ENCODE measurements at regions not wholly inside any gene's neighbourhood (a gene's known extent, or its start where the extent isn't known, plus 50 kb on each side); places are given as distances from the start of the nearest gene placed in this dataset.

DNA sequence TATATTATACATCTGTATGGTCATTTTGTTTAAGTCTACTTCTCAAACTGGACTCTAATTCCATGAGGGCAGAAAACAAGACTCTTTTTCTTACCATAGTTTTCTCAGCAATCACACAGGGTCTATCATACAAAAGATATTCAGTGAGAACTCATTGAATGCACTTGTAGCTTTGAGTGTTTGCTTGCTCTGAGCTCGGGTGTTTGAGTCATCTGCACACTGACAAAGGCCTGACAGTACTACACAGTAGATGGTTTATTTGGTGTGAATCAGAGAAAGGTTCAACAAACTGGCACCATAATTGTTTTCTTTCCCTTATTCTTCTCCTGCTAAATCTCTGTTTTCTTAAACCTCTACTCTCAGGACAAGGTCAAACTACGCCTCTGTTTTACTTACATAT, 586.4 kb downstream of the LMO7 start:
- 29 to 72% methylated on average over 2 of the region's 2 CpGs for WGBS, 2 donors
- Histone ChIP-seq H3K27ac (no peak overlapping the region), H3K4me3 (no peak overlapping the region), H3K9me3 (no peaks in the 10 kb centered on the region), H3K27me3 (no peaks in the 10 kb centered on the region), H3K36me3 (no peaks in the 10 kb centered on the region), H3K4me1 (no peaks in the 10 kb centered on the region)
- no peak for DNase-seq
- intact Hi-C loops (cut with DNase I), result no loop called here
- TF ChIP-seq POLR2AphosphoS5 (IDR thresholded peaks at IDR 0.05) (no peak), POLR2A (IDR thresholded peaks at IDR 0.05) (no peak), EP300 (IDR thresholded peaks at IDR 0.05) (no peak)
- TF ChIP-seq, protein P1, sequence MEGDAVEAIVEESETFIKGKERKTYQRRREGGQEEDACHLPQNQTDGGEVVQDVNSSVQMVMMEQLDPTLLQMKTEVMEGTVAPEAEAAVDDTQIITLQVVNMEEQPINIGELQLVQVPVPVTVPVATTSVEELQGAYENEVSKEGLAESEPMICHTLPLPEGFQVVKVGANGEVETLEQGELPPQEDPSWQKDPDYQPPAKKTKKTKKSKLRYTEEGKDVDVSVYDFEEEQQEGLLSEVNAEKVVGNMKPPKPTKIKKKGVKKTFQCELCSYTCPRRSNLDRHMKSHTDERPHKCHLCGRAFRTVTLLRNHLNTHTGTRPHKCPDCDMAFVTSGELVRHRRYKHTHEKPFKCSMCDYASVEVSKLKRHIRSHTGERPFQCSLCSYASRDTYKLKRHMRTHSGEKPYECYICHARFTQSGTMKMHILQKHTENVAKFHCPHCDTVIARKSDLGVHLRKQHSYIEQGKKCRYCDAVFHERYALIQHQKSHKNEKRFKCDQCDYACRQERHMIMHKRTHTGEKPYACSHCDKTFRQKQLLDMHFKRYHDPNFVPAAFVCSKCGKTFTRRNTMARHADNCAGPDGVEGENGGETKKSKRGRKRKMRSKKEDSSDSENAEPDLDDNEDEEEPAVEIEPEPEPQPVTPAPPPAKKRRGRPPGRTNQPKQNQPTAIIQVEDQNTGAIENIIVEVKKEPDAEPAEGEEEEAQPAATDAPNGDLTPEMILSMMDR (IDR thresholded peaks at IDR 0.05), result no peak

DNA sequence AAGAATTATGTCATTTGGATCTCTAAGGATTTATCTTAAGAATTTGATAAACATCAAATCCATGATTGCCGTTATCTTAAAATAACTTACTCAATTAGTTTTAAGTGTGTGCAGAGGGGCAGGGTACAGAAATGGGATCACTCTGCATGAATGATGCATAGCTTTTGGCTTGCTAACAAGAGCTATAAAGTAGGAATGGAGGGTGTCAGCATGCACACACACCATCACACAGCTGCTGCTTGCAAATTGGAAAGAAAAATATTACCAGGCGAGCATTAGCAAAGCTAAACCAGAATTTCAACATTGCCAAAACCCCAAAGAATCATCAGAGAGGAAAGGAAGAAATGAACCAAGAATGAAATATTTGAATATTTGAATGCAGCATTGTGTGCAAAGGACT, 580.6 kb downstream of the LMO7 start:
- no peak for TF ChIP-seq POLR2A (IDR thresholded peaks at IDR 0.05)
- TF ChIP-seq POLR2AphosphoS5 (IDR thresholded peaks at IDR 0.05), result no peak
- TF ChIP-seq EP300 (IDR thresholded peaks at IDR 0.05), result no peak
- TF ChIP-seq, protein P1 (IDR thresholded peaks at IDR 0.05), result no peak
- no peaks in the 10 kb centered on the region for H3K27me3 ChIP-seq

DNA sequence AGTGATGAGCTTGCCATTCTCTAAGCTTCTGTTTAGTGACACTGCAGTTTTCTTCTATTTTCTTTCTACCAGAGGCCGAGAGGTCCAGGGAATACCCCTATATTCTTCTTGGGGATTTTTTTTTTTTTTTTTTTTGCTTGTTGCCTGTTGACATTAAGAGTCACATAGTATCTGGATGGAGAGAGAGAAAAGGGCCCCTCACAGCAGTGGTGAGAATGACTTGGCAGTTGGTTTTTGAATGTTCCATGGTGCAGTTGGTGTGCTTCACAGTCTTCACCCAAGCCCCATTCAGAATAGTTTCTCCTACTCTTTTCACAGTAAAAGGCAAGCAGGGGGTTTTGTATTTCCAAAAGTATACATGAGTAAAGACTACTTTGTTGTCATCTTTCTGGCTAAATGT, 577.9 kb downstream of the LMO7 start:
- H3K27me3 ChIP-seq, result no peaks in the 10 kb centered on the region
- H3K4me1 ChIP-seq, result peaks cover 0 to 7% (median 0%) of the 10 kb centered on the region in 4 donors
- H3K4me3 ChIP-seq, result no peak overlapping the region
- 76 to 86% methylated on average over 1 of the region's 1 CpG for WGBS, 2 donors
- DNase-seq, result no peak
- intact Hi-C loops (cut with DNase I), result no loop called here
- TF ChIP-seq EP300 (IDR thresholded peaks at IDR 0.05) (no peak), POLR2AphosphoS5 (IDR thresholded peaks at IDR 0.05) (no peak), POLR2A (IDR thresholded peaks at IDR 0.05) (no peak)
- TF ChIP-seq, protein P1 (IDR thresholded peaks at IDR 0.05), result no peak
- H3K27ac ChIP-seq, result no peak overlapping the region
- peaks cover 0 to 4% (median 0%) of the 10 kb centered on the region in 4 donors for H3K9me3 ChIP-seq
- H3K36me3 ChIP-seq, result no peaks in the 10 kb centered on the region

More for the DNA sequence above, 580.6 kb downstream of the LMO7 start:
- intact Hi-C loops (cut with DNase I), result no loop called here
- Histone ChIP-seq H3K4me3 (no peak overlapping the region), H3K4me1 (peaks cover 0 to 7% (median 0%) of the 10 kb centered on the region in 4 donors), H3K9me3 (peaks cover 0 to 2% (median 0%) of the 10 kb centered on the region in 4 donors), H3K27ac (no peak overlapping the region), H3K36me3 (no peaks in the 10 kb centered on the region)
- no peak for DNase-seq
- WGBS, 2 donors, result 64 to 76% methylated on average over 2 of the region's 2 CpGs

DNA sequence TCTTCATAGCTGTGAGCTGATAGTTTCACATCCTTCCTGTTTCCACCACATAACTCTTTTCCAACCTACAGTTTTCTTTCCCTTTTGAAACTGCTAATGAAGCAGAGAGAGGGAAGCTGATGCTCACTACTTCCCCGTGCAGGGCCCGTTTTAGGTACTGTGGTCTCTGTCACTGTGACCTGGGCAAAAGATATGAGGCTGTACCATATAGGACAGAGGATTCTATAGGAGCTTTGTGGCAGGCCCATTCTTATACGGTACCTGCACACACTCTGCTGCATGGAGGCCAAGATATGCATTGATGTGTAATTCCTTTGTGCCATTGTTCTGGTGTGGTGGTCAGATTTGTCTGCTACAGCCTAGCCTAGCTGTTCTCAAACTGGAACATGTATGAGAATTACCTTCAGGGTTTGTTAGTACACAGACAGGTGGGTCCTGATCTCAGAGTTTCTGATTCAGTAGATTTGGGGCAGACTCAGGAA, 577.3 kb downstream of the LMO7 start:
- H3K4me1 ChIP-seq, result peaks cover 0 to 7% (median 0%) of the 10 kb centered on the region in 4 donors
- intact Hi-C loops (cut with DNase I), result no loop called here
- TF ChIP-seq, protein P1 (IDR thresholded peaks at IDR 0.05), result no peak
- no peaks in the 10 kb centered on the region for H3K36me3 ChIP-seq
- H3K4me3 ChIP-seq, result no peak overlapping the region
- H3K9me3 ChIP-seq, result peaks cover 0 to 4% (median 0%) of the 10 kb centered on the region in 4 donors
- DNase-seq, result no peak
- no peak overlapping the region for H3K27ac ChIP-seq
- 63 to 66% methylated on average over 3 of the region's 3 CpGs for WGBS, 2 donors
- H3K27me3 ChIP-seq, result no peaks in the 10 kb centered on the region

DNA sequence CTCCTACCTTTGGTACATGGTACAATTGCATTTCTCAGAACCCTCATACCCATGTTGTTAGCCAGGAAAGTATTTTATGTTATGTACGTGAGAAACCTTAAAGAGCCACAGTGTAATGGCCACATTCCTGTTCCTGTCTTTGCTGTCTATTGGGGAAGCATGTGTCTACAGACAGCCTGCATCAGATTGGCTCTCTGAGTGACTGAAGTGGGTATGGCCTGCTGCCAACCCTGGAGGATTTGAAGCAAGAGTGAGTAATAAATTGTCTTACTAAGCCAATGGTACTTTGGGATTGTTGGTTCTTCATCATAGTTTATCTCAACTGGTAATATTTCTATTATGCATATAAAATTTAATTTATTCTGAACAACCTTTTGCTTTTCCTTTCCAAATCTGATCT, 574.1 kb downstream of the LMO7 start:
- intact Hi-C loops (cut with DNase I), result no loop called here
- Histone ChIP-seq H3K4me3 (no peak overlapping the region), H3K9me3 (peaks cover 0 to 4% (median 0%) of the 10 kb centered on the region in 4 donors), H3K4me1 (no peaks in the 10 kb centered on the region), H3K27ac (no peak overlapping the region), H3K27me3 (no peaks in the 10 kb centered on the region), H3K36me3 (no peaks in the 10 kb centered on the region)
- TF ChIP-seq EP300 (IDR thresholded peaks at IDR 0.05) (no peak), POLR2A (IDR thresholded peaks at IDR 0.05) (no peak)
- TF ChIP-seq, protein P1 (IDR thresholded peaks at IDR 0.05), result no peak
- no peak for DNase-seq
- WGBS, 2 donors, result 66 to 83% methylated on average over 1 of the region's 1 CpG

Measured in sigmoid colon (tissue), 6 donors.